ENCODE measurements at regions not wholly inside any gene's neighbourhood (a gene's known extent, or its start where the extent isn't known, plus 50 kb on each side); places are given as distances from the start of the nearest gene placed in this dataset.

- Histone ChIP-seq H3K4me1 (ENCODE audit: control insufficient read depth, insufficient read depth, low read depth, low read length) (no peaks in the 10 kb centered on the region), H2BK5ac (ENCODE audit: low read depth, low read length, poor library complexity, severe bottlenecking) (no peak overlapping the region), H3K27ac (ENCODE audit: low read length, poor library complexity, severe bottlenecking) (no peak overlapping the region), H3K23ac (ENCODE audit: low read length in 2 of 2) (no peak overlapping the region), H2BK12ac (ENCODE audit: low read length in 2 of 2) (no peak overlapping the region), H3K4me3 (ENCODE audit: insufficient read depth in 1 of 2, low read depth in 1 of 2, low read length in 2 of 2) (no peak overlapping the region), H2AK5ac (ENCODE audit: low read length, severe bottlenecking) (no peak overlapping the region), H4K8ac (ENCODE audit: low read length) (no peak overlapping the region), H2BK120ac (ENCODE audit: low read depth, low read length) (no peak overlapping the region), H3K79me1 (replicated peaks; ENCODE audit: low read length, poor library complexity, severe bottlenecking) (no peaks in the 10 kb centered on the region), H3K36me3 (ENCODE audit: control insufficient read depth in 1 of 2, insufficient read depth in 2 of 2, low read depth in 1 of 2, low read length in 2 of 2) (no peaks in the 10 kb centered on the region), H2BK15ac (ENCODE audit: low read depth, poor library complexity, severe bottlenecking) (no peak overlapping the region), H4K91ac (ENCODE audit: low read length) (no peak overlapping the region), H3K4me2 (ENCODE audit: low read length, poor library complexity, severe bottlenecking) (no peak overlapping the region), H2AFZ (ENCODE audit: low read depth, low read length) (no peak overlapping the region), H3K27me3 (ENCODE audit: control insufficient read depth in 1 of 2, insufficient read depth in 1 of 2, low read length in 2 of 2) (peaks cover 0 to 15% of the 10 kb centered on the region in 2 experiments), H3K9me3 (ENCODE audit: control insufficient read depth, low read length) (no peaks in the 10 kb centered on the region), H3K14ac (ENCODE audit: low read length in 2 of 2) (no peak overlapping the region), H3K9ac (ENCODE audit: low read length) (no peak overlapping the region), H3K18ac (ENCODE audit: low read depth in 1 of 2, low read length in 2 of 2) (no peak overlapping the region), H3K4ac (ENCODE audit: low read depth in 1 of 2, low read length in 2 of 2) (no peak overlapping the region)
- WGBS: 88% methylated on average over 5 of the region's 5 CpGs
- no peak for DNase-seq
Measured at GRCh38 chr6:16973051-16973450, 128.8 kb upstream of the STMND1 start.

DNA sequence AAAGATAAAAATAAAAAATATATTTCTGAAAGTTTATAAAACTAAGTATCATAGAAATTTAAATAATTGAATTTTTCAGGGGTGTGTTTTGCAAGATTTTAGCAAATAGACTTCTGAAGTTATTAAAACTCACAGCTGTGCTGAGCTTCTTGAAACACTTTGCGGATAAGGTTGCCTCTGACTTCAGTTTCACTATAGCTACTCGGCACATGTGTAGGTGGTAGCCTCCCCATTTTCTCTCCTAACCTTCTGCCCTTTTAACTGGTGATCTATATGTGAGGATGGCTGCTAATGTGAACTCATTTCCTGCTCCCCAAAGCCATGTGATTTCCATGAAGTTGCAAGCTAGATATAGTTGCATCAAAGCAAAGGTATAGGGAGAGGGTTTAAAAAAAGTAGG, 129.3 kb upstream of the STMND1 start:
- no peak overlapping the region for H2AK5ac ChIP-seq (ENCODE audit: low read length, severe bottlenecking)
- no peak overlapping the region for H2AFZ ChIP-seq (ENCODE audit: low read depth, low read length)
- no peak overlapping the region for H3K9ac ChIP-seq (ENCODE audit: low read length)
- no peak overlapping the region for H3K4ac ChIP-seq (ENCODE audit: low read depth in 1 of 2, low read length in 2 of 2)
- H3K4me3 ChIP-seq (ENCODE audit: insufficient read depth in 1 of 2, low read depth in 1 of 2, low read length in 2 of 2): no peak overlapping the region
- no peak overlapping the region for H4K91ac ChIP-seq (ENCODE audit: low read length)
- H3K23ac ChIP-seq (ENCODE audit: low read length in 2 of 2): no peak overlapping the region
- H3K9me3 ChIP-seq (ENCODE audit: control insufficient read depth, low read length): no peaks in the 10 kb centered on the region
- H3K4me1 ChIP-seq (ENCODE audit: control insufficient read depth, insufficient read depth, low read depth, low read length): no peaks in the 10 kb centered on the region
- no peak overlapping the region for H2BK15ac ChIP-seq (ENCODE audit: low read depth, poor library complexity, severe bottlenecking)
- H4K8ac ChIP-seq (ENCODE audit: low read length): no peak overlapping the region
- DNase-seq: no peak
- peaks cover 0 to 15% of the 10 kb centered on the region in 2 experiments for H3K27me3 ChIP-seq (ENCODE audit: control insufficient read depth in 1 of 2, insufficient read depth in 1 of 2, low read length in 2 of 2)
- no peaks in the 10 kb centered on the region for H3K36me3 ChIP-seq (ENCODE audit: control insufficient read depth in 1 of 2, insufficient read depth in 2 of 2, low read depth in 1 of 2, low read length in 2 of 2)
- no peak overlapping the region for H2BK5ac ChIP-seq (ENCODE audit: low read depth, low read length, poor library complexity, severe bottlenecking)
- no peaks in the 10 kb centered on the region for H3K79me1 ChIP-seq (replicated peaks; ENCODE audit: low read length, poor library complexity, severe bottlenecking)
- 100% methylated on average over 1 of the region's 2 CpGs for WGBS
- H3K18ac ChIP-seq (ENCODE audit: low read depth in 1 of 2, low read length in 2 of 2): no peak overlapping the region
- no peak overlapping the region for H2BK12ac ChIP-seq (ENCODE audit: low read length in 2 of 2)
- H2BK120ac ChIP-seq (ENCODE audit: low read depth, low read length): no peak overlapping the region
- H3K14ac ChIP-seq (ENCODE audit: low read length in 2 of 2): no peak overlapping the region
- H3K27ac ChIP-seq (ENCODE audit: low read length, poor library complexity, severe bottlenecking): no peak overlapping the region
- no peak overlapping the region for H3K4me2 ChIP-seq (ENCODE audit: low read length, poor library complexity, severe bottlenecking)

DNA sequence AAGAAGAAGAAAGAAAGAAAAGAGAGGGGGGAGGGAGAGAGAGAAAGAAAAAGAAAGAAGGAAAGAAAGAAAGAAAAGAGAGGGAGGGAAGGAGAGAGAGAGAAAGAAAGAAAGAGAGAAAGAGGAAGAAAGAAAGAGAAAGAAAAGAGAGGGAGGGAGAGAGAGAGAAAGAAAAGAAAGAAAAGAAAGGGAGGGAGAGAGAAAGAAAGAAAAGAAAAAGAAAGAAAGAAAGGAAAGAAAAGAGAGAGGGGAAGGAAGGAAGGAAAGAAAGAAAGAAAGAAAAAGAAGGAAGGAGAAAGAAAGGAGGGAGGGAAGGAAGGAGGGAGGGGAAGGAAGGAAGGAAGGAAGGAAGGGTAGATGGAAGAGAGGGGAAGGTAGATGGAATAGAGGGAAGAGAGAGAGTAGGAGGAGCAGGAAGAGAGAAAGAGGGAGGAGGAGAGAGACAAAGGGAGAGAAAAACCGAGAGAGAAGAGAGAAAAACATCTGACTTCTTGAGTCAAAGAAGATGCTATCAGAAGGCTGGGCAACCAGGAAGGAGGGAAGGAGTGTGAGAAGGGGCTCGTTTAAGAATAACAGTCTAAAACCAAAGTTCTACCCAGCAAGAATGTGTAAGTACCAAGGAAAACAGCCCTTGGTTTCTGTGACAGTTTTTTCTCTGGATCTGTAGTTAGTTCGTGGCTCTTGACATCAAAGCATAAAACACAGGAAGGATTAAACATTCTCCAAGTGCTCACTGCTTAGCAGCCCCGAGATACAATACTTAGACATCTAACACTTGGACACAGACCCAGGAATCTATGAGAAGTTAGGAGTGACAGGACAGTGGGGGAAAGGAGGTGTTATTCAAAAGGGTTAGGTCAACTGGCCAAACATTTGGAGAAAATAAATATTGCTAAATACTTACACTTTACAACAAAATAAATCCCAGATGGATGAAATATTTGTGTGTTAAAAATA, 131.9 kb upstream of the STMND1 start:
- H3K27me3 ChIP-seq (ENCODE audit: control insufficient read depth in 1 of 2, insufficient read depth in 1 of 2, low read length in 2 of 2): peaks cover 0 to 15% of the 10 kb centered on the region in 2 experiments
- no peak overlapping the region for H2BK12ac ChIP-seq (ENCODE audit: low read length in 2 of 2)
- 43% methylated on average over 1 of the region's 4 CpGs for WGBS
- H2BK15ac ChIP-seq (ENCODE audit: low read depth, poor library complexity, severe bottlenecking): no peak overlapping the region
- H3K36me3 ChIP-seq (ENCODE audit: control insufficient read depth in 1 of 2, insufficient read depth in 2 of 2, low read depth in 1 of 2, low read length in 2 of 2): no peaks in the 10 kb centered on the region
- no peak overlapping the region for H2BK120ac ChIP-seq (ENCODE audit: low read depth, low read length)
- H3K9me3 ChIP-seq (ENCODE audit: control insufficient read depth, low read length): no peaks in the 10 kb centered on the region
- no peak overlapping the region for H3K4ac ChIP-seq (ENCODE audit: low read depth in 1 of 2, low read length in 2 of 2)
- no peaks in the 10 kb centered on the region for H3K79me1 ChIP-seq (replicated peaks; ENCODE audit: low read length, poor library complexity, severe bottlenecking)
- H2AK5ac ChIP-seq (ENCODE audit: low read length, severe bottlenecking): no peak overlapping the region
- H4K91ac ChIP-seq (ENCODE audit: low read length): no peak overlapping the region
- no peak overlapping the region for H3K4me3 ChIP-seq (ENCODE audit: insufficient read depth in 1 of 2, low read depth in 1 of 2, low read length in 2 of 2)
- no peak overlapping the region for H3K14ac ChIP-seq (ENCODE audit: low read length in 2 of 2)
- H4K8ac ChIP-seq (ENCODE audit: low read length): no peak overlapping the region
- H2BK5ac ChIP-seq (ENCODE audit: low read depth, low read length, poor library complexity, severe bottlenecking): no peak overlapping the region
- no peak overlapping the region for H3K27ac ChIP-seq (ENCODE audit: low read length, poor library complexity, severe bottlenecking)
- no peak overlapping the region for H3K18ac ChIP-seq (ENCODE audit: low read depth in 1 of 2, low read length in 2 of 2)
- no peaks in the 10 kb centered on the region for H3K4me1 ChIP-seq (ENCODE audit: control insufficient read depth, insufficient read depth, low read depth, low read length)
- DNase-seq: no peak
- H3K9ac ChIP-seq (ENCODE audit: low read length): no peak overlapping the region
- H2AFZ ChIP-seq (ENCODE audit: low read depth, low read length): no peak overlapping the region
- no peak overlapping the region for H3K23ac ChIP-seq (ENCODE audit: low read length in 2 of 2)
- no peak overlapping the region for H3K4me2 ChIP-seq (ENCODE audit: low read length, poor library complexity, severe bottlenecking)

DNA sequence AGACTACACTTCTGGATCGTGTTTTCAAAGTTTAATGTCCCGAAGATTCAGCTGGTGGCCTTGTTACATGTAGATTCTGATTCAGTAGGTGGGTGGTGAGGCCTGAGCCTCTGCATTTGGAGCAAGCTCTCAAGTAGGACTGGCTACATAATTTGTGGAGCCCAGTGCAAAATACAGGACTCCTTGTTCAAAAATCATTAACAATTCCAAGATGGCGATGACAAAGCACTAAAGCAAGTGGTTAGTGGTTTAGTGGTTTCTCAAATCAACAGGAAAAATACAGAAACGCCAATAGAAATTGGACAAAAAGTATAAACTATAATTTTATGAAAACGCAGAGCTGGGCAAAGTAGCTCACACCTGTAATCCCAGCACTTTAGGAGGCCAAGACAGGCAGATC, 133.7 kb upstream of the STMND1 start:
- peaks cover 0 to 4% of the 10 kb centered on the region in 2 experiments for H3K27me3 ChIP-seq (ENCODE audit: control insufficient read depth in 1 of 2, insufficient read depth in 1 of 2, low read length in 2 of 2)
- no peak overlapping the region for H3K23ac ChIP-seq (ENCODE audit: low read length in 2 of 2)
- no peaks in the 10 kb centered on the region for H3K79me1 ChIP-seq (replicated peaks; ENCODE audit: low read length, poor library complexity, severe bottlenecking)
- no peak overlapping the region for H4K8ac ChIP-seq (ENCODE audit: low read length)
- H2BK5ac ChIP-seq (ENCODE audit: low read depth, low read length, poor library complexity, severe bottlenecking): no peak overlapping the region
- H3K4ac ChIP-seq (ENCODE audit: low read depth in 1 of 2, low read length in 2 of 2): no peak overlapping the region
- no peak overlapping the region for H3K9ac ChIP-seq (ENCODE audit: low read length)
- H2AK5ac ChIP-seq (ENCODE audit: low read length, severe bottlenecking): no peak overlapping the region
- DNase-seq: no peak
- no peak overlapping the region for H3K4me2 ChIP-seq (ENCODE audit: low read length, poor library complexity, severe bottlenecking)
- H2BK12ac ChIP-seq (ENCODE audit: low read length in 2 of 2): no peak overlapping the region
- no peak overlapping the region for H3K14ac ChIP-seq (ENCODE audit: low read length in 2 of 2)
- WGBS: 93% methylated on average over 4 of the region's 5 CpGs
- H3K4me1 ChIP-seq (ENCODE audit: control insufficient read depth, insufficient read depth, low read depth, low read length): peaks cover 2% of the 10 kb centered on the region
- no peaks in the 10 kb centered on the region for H3K36me3 ChIP-seq (ENCODE audit: control insufficient read depth in 1 of 2, insufficient read depth in 2 of 2, low read depth in 1 of 2, low read length in 2 of 2)
- H2BK120ac ChIP-seq (ENCODE audit: low read depth, low read length): no peak overlapping the region
- no peak overlapping the region for H2AFZ ChIP-seq (ENCODE audit: low read depth, low read length)
- H2BK15ac ChIP-seq (ENCODE audit: low read depth, poor library complexity, severe bottlenecking): no peak overlapping the region
- H3K9me3 ChIP-seq (ENCODE audit: control insufficient read depth, low read length): no peaks in the 10 kb centered on the region
- no peak overlapping the region for H3K4me3 ChIP-seq (ENCODE audit: insufficient read depth in 1 of 2, low read depth in 1 of 2, low read length in 2 of 2)
- no peak overlapping the region for H4K91ac ChIP-seq (ENCODE audit: low read length)
- H3K18ac ChIP-seq (ENCODE audit: low read depth in 1 of 2, low read length in 2 of 2): no peak overlapping the region
- no peak overlapping the region for H3K27ac ChIP-seq (ENCODE audit: low read length, poor library complexity, severe bottlenecking)

All from mesenchymal stem cell (in vitro differentiated cells and primary cell).